ENCODE measurements at regions not wholly inside any gene's neighbourhood (a gene's known extent, or its start where the extent isn't known, plus 50 kb on each side); places are given as distances from the start of the nearest gene placed in this dataset.

DNA sequence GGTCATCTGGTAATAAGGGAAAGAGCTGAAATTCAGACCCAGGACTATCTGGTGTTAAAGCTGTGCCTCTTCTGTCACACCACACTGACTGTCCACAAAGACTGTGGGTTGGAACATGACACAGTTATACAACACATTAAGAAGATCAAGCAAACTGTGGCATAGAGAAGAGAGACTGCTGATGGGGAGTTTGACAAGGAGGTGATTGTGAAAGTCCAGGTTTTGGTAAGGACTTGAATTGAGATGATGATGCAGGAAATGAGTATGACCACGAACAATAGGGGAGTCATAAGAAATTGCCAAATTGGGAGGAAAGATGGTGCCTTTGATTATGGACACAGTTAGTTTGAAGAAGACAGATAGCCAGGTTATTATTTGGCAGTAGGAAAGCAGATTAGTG lies 163.4 kb downstream of the PDGFRA start:
- no peaks in the 10 kb centered on the region for H3F3A ChIP-seq (ENCODE audit: insufficient read depth, low read length, poor library complexity, severe bottlenecking)
- H3K9me2 ChIP-seq (ENCODE audit: insufficient read depth, low read length), result no peaks in the 10 kb centered on the region
- H3K27ac ChIP-seq (ENCODE audit: low read length), result no peak overlapping the region
- TF ChIP-seq MXI1 (conservative IDR thresholded peaks at IDR 0.05; ENCODE audit: poor library complexity, severe bottlenecking) (no peak), TAF1 (IDR thresholded peaks at IDR 0.05; ENCODE audit: low read depth) (no peak), SMC3 (conservative IDR thresholded peaks at IDR 0.05; ENCODE audit: poor library complexity) (no peak), EP300 (conservative IDR thresholded peaks at IDR 0.05; ENCODE audit: poor library complexity, severe bottlenecking) (no peak), POLR2AphosphoS5 (IDR thresholded peaks at IDR 0.05) (no peak)
- TF ChIP-seq, protein P1, sequence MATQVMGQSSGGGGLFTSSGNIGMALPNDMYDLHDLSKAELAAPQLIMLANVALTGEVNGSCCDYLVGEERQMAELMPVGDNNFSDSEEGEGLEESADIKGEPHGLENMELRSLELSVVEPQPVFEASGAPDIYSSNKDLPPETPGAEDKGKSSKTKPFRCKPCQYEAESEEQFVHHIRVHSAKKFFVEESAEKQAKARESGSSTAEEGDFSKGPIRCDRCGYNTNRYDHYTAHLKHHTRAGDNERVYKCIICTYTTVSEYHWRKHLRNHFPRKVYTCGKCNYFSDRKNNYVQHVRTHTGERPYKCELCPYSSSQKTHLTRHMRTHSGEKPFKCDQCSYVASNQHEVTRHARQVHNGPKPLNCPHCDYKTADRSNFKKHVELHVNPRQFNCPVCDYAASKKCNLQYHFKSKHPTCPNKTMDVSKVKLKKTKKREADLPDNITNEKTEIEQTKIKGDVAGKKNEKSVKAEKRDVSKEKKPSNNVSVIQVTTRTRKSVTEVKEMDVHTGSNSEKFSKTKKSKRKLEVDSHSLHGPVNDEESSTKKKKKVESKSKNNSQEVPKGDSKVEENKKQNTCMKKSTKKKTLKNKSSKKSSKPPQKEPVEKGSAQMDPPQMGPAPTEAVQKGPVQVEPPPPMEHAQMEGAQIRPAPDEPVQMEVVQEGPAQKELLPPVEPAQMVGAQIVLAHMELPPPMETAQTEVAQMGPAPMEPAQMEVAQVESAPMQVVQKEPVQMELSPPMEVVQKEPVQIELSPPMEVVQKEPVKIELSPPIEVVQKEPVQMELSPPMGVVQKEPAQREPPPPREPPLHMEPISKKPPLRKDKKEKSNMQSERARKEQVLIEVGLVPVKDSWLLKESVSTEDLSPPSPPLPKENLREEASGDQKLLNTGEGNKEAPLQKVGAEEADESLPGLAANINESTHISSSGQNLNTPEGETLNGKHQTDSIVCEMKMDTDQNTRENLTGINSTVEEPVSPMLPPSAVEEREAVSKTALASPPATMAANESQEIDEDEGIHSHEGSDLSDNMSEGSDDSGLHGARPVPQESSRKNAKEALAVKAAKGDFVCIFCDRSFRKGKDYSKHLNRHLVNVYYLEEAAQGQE (IDR thresholded peaks at IDR 0.05; ENCODE audit: borderline replicate concordance), result no peak
- no peak overlapping the region for H3K9ac ChIP-seq (ENCODE audit: low read length)
- no peak overlapping the region for H3K4me2 ChIP-seq (ENCODE audit: low read length)
- H2AFZ ChIP-seq (ENCODE audit: low read depth, low read length), result no peak overlapping the region
- no peaks in the 10 kb centered on the region for H3K79me2 ChIP-seq (replicated peaks; ENCODE audit: insufficient read depth, low read length)
- H3K27me3 ChIP-seq (ENCODE audit: insufficient read depth, low read depth, low read length), result no peaks in the 10 kb centered on the region
- no peaks in the 10 kb centered on the region for H4K20me1 ChIP-seq (ENCODE audit: insufficient read depth)
- H3K36me3 ChIP-seq (ENCODE audit: insufficient read depth, low read length), result no peaks in the 10 kb centered on the region
- no peaks in the 10 kb centered on the region for H3K9me3 ChIP-seq (ENCODE audit: low read length)
- H3K4me3 ChIP-seq (ENCODE audit: low read length), result no peak overlapping the region

DNA sequence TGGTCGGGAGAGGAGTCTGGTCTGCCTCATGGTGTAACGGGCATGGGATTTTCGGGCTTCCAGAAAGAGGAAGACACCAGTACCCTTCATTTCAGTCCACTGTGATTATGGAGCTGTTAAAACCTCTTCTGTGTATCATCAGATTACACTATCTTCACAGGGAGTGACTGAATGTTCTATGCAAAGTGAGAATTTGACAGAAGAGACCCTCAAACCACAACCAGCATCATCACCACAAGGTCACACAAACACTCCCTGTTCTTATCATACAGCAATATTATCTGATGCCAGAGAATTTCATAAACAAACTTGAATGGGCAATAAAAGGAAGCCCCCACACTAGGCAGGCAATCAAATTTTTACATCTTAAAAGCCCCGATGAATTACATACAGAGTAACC lies 164.2 kb downstream of the PDGFRA start:
- Histone ChIP-seq H3K4me3 (ENCODE audit: low read length) (no peak overlapping the region), H2AFZ (ENCODE audit: low read depth, low read length) (no peak overlapping the region), H3K79me2 (replicated peaks; ENCODE audit: insufficient read depth, low read length) (no peaks in the 10 kb centered on the region), H3F3A (ENCODE audit: insufficient read depth, low read length, poor library complexity, severe bottlenecking) (no peaks in the 10 kb centered on the region), H3K27ac (ENCODE audit: low read length) (no peak overlapping the region), H3K9ac (ENCODE audit: low read length) (no peak overlapping the region), H3K36me3 (ENCODE audit: insufficient read depth, low read length) (no peaks in the 10 kb centered on the region), H3K4me2 (ENCODE audit: low read length) (no peak overlapping the region), H3K9me2 (ENCODE audit: insufficient read depth, low read length) (no peaks in the 10 kb centered on the region), H3K27me3 (ENCODE audit: insufficient read depth, low read depth, low read length) (no peaks in the 10 kb centered on the region), H4K20me1 (ENCODE audit: insufficient read depth) (no peaks in the 10 kb centered on the region), H3K9me3 (ENCODE audit: low read length) (no peaks in the 10 kb centered on the region)
- TF ChIP-seq TAF1 (IDR thresholded peaks at IDR 0.05; ENCODE audit: low read depth), result no peak
- no peak for TF ChIP-seq EP300 (conservative IDR thresholded peaks at IDR 0.05; ENCODE audit: poor library complexity, severe bottlenecking)
- TF ChIP-seq SMC3 (conservative IDR thresholded peaks at IDR 0.05; ENCODE audit: poor library complexity), result no peak

DNA sequence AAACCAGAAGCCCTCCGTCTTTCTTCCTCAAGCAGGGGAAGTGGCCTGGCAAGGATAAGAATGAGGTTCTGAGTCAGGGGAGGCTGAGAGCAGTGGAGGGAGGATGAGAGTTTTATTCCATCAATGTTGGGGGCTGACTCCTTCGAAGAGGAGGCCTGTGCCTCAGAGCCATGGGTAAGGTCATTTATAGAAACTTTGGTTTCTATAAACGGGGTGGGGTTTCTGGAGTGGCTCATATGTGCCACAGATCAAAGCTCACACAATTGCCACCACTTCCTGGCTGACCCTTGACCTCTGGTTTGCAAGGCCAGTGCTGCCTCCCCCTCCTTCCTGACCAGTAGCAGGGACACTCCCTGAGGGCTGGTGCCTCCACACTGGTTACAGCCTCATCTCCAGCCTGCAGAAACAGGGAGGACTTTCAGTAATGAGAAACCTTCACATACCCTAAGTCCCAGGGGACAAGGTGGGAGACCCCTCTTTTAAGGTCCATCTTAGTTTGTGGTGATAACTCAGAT lies 166.0 kb downstream of the PDGFRA start:
- TF ChIP-seq RAD21 (conservative IDR thresholded peaks at IDR 0.05), result no peak
- TF ChIP-seq, protein P1 (IDR thresholded peaks at IDR 0.05; ENCODE audit: borderline replicate concordance), result no peak
- TF ChIP-seq SMC3 (conservative IDR thresholded peaks at IDR 0.05; ENCODE audit: poor library complexity), result no peak
- TF ChIP-seq, protein P2, sequence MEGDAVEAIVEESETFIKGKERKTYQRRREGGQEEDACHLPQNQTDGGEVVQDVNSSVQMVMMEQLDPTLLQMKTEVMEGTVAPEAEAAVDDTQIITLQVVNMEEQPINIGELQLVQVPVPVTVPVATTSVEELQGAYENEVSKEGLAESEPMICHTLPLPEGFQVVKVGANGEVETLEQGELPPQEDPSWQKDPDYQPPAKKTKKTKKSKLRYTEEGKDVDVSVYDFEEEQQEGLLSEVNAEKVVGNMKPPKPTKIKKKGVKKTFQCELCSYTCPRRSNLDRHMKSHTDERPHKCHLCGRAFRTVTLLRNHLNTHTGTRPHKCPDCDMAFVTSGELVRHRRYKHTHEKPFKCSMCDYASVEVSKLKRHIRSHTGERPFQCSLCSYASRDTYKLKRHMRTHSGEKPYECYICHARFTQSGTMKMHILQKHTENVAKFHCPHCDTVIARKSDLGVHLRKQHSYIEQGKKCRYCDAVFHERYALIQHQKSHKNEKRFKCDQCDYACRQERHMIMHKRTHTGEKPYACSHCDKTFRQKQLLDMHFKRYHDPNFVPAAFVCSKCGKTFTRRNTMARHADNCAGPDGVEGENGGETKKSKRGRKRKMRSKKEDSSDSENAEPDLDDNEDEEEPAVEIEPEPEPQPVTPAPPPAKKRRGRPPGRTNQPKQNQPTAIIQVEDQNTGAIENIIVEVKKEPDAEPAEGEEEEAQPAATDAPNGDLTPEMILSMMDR (IDR thresholded peaks at IDR 0.05; ENCODE audit: poor library complexity, severe bottlenecking), result no peak
- no peak for TF ChIP-seq POLR2AphosphoS5 (IDR thresholded peaks at IDR 0.05)
- no peak for TF ChIP-seq TAF1 (IDR thresholded peaks at IDR 0.05; ENCODE audit: low read depth)
- no peak for TF ChIP-seq MXI1 (conservative IDR thresholded peaks at IDR 0.05; ENCODE audit: poor library complexity, severe bottlenecking)
- no peak for TF ChIP-seq EZH2 (IDR thresholded peaks at IDR 0.05; ENCODE audit: borderline replicate concordance, insufficient read depth, low read length, poor library complexity, severe bottlenecking)
- no peak for TF ChIP-seq EP300 (conservative IDR thresholded peaks at IDR 0.05; ENCODE audit: poor library complexity, severe bottlenecking)
- Histone ChIP-seq H3K27me3 (ENCODE audit: insufficient read depth, low read depth, low read length) (no peaks in the 10 kb centered on the region), H3K36me3 (ENCODE audit: insufficient read depth, low read length) (no peaks in the 10 kb centered on the region), H3K4me3 (ENCODE audit: low read length) (no peak overlapping the region), H3K9ac (ENCODE audit: low read length) (no peak overlapping the region), H3K27ac (ENCODE audit: low read length) (no peak overlapping the region), H2AFZ (ENCODE audit: low read depth, low read length) (no peak overlapping the region), H3K79me2 (replicated peaks; ENCODE audit: insufficient read depth, low read length) (no peaks in the 10 kb centered on the region), H3F3A (ENCODE audit: insufficient read depth, low read length, poor library complexity, severe bottlenecking) (no peaks in the 10 kb centered on the region), H3K4me2 (ENCODE audit: low read length) (no peak overlapping the region), H3K9me3 (ENCODE audit: low read length) (no peaks in the 10 kb centered on the region), H3K9me2 (ENCODE audit: insufficient read depth, low read length) (no peaks in the 10 kb centered on the region), H4K20me1 (ENCODE audit: insufficient read depth) (no peaks in the 10 kb centered on the region)

All from neural cell (in vitro differentiated cells).